HepG2 (cell line): ENCODE measurements at regions not wholly inside any gene's neighbourhood (a gene's known extent, or its start where the extent isn't known, plus 50 kb on each side); places are given as distances from the start of the nearest gene placed in this dataset.
A peak's percentile ranks its signal among the peaks of the same experiment; 100 is the strongest.

Experiments used
- ATAC-seq: fragments of 200-7000 bp; cut with Tn5 transposase; 3 replicates; pipeline ENCODE4 v1.9.1; 2020; ENCODE audit warnings: mild to moderate bottlenecking, moderate library complexity
- BruUV-seq: library from RNA; stranded (reverse); fragments of 400-500 nt; replicated peaks from 2 replicates; lab custom pipeline; 2021; lab: Mats Ljungman, UMichigan
- CTCF ChIA-PET: fragments of 300-600 bp; formaldehyde crosslinking; extraction: SDS; loops from one replicate; lab custom pipeline; 2021; ENCODE audit warnings: low total read pairs, inconsistent platforms, low intra/inter-chr PET ratio; lab: Yijun Ruan, JAX
- POLR2A ChIA-PET: fragments of 350-600 bp; sonication (Branson Sonifier 250); formaldehyde crosslinking; loops from one replicate; lab custom pipeline; 2020; ENCODE audit warnings: antibody characterized with exemption, inconsistent platforms; lab: Yijun Ruan, JAX
- DNase-seq: peaks from one replicate; pipeline ENCODE4 v3.0.0-alpha.2; 2015; ENCODE audit warnings: low spot score
- FAIRE-seq: peaks from 3 replicates; lab custom pipeline; 2011; peaks lifted over from hg19 to GRCh38; lab: Jason Lieb, UNC
- H2AFZ ChIP-seq: one replicate; pipeline ENCODE4 v1.6.1; 2011; ENCODE audit warnings: low read length, inconsistent platforms
- H3K27ac ChIP-seq: fragments of 300-600 bp; 3 replicates; pipeline ENCODE4 v1.8.0; 2011; ENCODE audit warnings: mixed run types, mild to moderate bottlenecking, mixed read lengths, low read length, inconsistent platforms; ENCODE audit not compliant: insufficient read depth; ENCODE audit errors: extremely low read length
- H3K27me3 ChIP-seq, 2 experiments: fragments of 200-600 bp in 1 of 2; 2 replicates in 1 of 2; 3 replicates in 1 of 2; pipeline versions ENCODE4 v1.6.0 to v1.8.0; 2011; ENCODE audit warnings: low read length in 2 of 2, mild to moderate bottlenecking in 2 of 2, moderate library complexity in 2 of 2, inconsistent platforms in 1 of 2; ENCODE audit not compliant: insufficient read depth in 2 of 2, control insufficient read depth in 1 of 2
- H3K36me3 ChIP-seq, 2 experiments: fragments of 200-600 bp in 1 of 2; replicated peaks in 1 of 2; 2 replicates in 1 of 2; 3 replicates in 1 of 2; pipeline versions ENCODE4 v1.5.1 to v1.8.0; 2011; ENCODE audit warnings: low read length in 2 of 2, inconsistent platforms in 1 of 2; ENCODE audit not compliant: insufficient read depth in 2 of 2, control insufficient read depth in 1 of 2
- H3K4me1 ChIP-seq: 2 replicates; pipeline ENCODE4 v1.5.1; 2012; ENCODE audit warnings: low read length, inconsistent platforms; ENCODE audit not compliant: insufficient read depth
- H3K4me2 ChIP-seq: 2 replicates; pipeline ENCODE4 v1.6.0; 2011; ENCODE audit warnings: low read depth, low read length, inconsistent platforms
- H3K4me3 ChIP-seq, 3 experiments: fragments of 200-600 bp in 1 of 3; sonication (generic), shearing (Covaris generic) in 1 of 3; replicated peaks in 1 of 3; 2 replicates each; pipeline ENCODE4 v1.5.1; 2011 to 2016; ENCODE audit warnings: low read length in 3 of 3, inconsistent platforms in 2 of 3, low read depth in 2 of 3, mild to moderate bottlenecking in 2 of 3, control low read depth in 1 of 3, mixed read lengths in 1 of 3; ENCODE audit not compliant: insufficient read depth in 1 of 3
- H3K79me2 ChIP-seq: one replicate; pipeline ENCODE4 v1.6.1; 2011; ENCODE audit warnings: low read length, inconsistent platforms; ENCODE audit not compliant: insufficient read depth
- H3K9ac ChIP-seq: 2 replicates; pipeline ENCODE4 v1.6.0; 2011; ENCODE audit warnings: mild to moderate bottlenecking, low read depth, low read length, inconsistent platforms; ENCODE audit not compliant: insufficient read depth
- H3K9me3 ChIP-seq: 2 replicates; pipeline ENCODE4 v1.5.1; 2012; ENCODE audit warnings: mild to moderate bottlenecking, low read length
- H4K20me1 ChIP-seq: 2 replicates; pipeline ENCODE4 v1.6.0; 2011; ENCODE audit warnings: inconsistent platforms, mild to moderate bottlenecking, low read length, moderate library complexity; ENCODE audit not compliant: insufficient read depth
- AFF4 ChIP-seq: sonication (generic); formaldehyde crosslinking; IDR thresholded peaks from 2 replicates; pipeline ENCODE4 v1.4.0; 2020; ENCODE audit warnings: missing genetic modification reagents
- CSRNP1 ChIP-seq: sonication (generic); formaldehyde crosslinking; IDR thresholded peaks from 2 replicates; pipeline ENCODE4 v1.8.1; 2023; ENCODE audit warnings: mild to moderate bottlenecking, missing genetic modification reagents
- GATAD2A ChIP-seq: IDR thresholded peaks from 2 replicates; pipeline ENCODE4 v1.6.1; 2016
- KLF9 ChIP-seq: IDR thresholded peaks from 2 replicates; pipeline ENCODE4 v1.6.1; 2016; ENCODE audit warnings: low read depth
- MAFK ChIP-seq, 2 experiments: IDR thresholded peaks in 1 of 2; conservative IDR thresholded peaks in 1 of 2; 2 replicates each; pipeline ENCODE4 v1.6.1; 2011; ENCODE audit warnings: improper control_type of control experiment in 2 of 2, low read length in 2 of 2
- MATR3 ChIP-seq: sonication (generic); formaldehyde crosslinking; IDR thresholded peaks from 2 replicates; pipeline ENCODE4 v1.4.0; 2020; ENCODE audit warnings: missing genetic modification reagents
- SKI ChIP-seq: fragments of 450-650 bp; IDR thresholded peaks from one replicate; pipeline ENCODE4 v1.6.1; 2018; ENCODE audit warnings: mild to moderate bottlenecking; ENCODE audit not compliant: partially characterized antibody
- TP53 ChIP-seq: sonication (generic); formaldehyde crosslinking; conservative IDR thresholded peaks from 2 replicates; pipeline ENCODE4 v1.4.0; 2020; ENCODE audit warnings: missing genetic modification reagents
- ZNF138 ChIP-seq: sonication (generic); formaldehyde crosslinking; IDR thresholded peaks from 2 replicates; pipeline ENCODE4 v1.5.0; 2020; ENCODE audit warnings: mild to moderate bottlenecking, low read depth, missing genetic modification reagents
- ZNF441 ChIP-seq: sonication (generic); formaldehyde crosslinking; IDR thresholded peaks from 2 replicates; pipeline ENCODE4 v1.7.0; 2021; ENCODE audit warnings: missing genetic modification reagents, borderline replicate concordance
- WGBS: methylation state at CpG from one replicate; pipeline ENCODE4 v1.1.6; 2017; ENCODE audit warnings: low lambda C conversion rate; 5-methylcytosine and 5-hydroxymethylcytosine counted together
- in situ Hi-C: cut with HindIII; loops from 2 replicates; pipeline ENCODE4 v1.10.0; 2017; ENCODE audit warnings: low pct_unique_long_range_greater_than_20kb; ENCODE audit not compliant: extremely low pct_ligation_motif_present
- intact Hi-C: fragments of 100-400 bp; cut with micrococcal nuclease; formaldehyde crosslinking; loops from one replicate; pipeline ENCODE4 v1.10.0; 2022; ENCODE audit not compliant: unreplicated experiment
- TF ChIP-seq, protein P1 (sequence below), 2 experiments: fragments of 450-650 bp in 1 of 2; sonication (generic) in 1 of 2; formaldehyde crosslinking; IDR thresholded peaks; 2 replicates each; pipeline versions ENCODE4 v1.5.0 to v1.8.0; 2020 to 2022; ENCODE audit warnings: mild to moderate bottlenecking in 1 of 2, missing genetic modification reagents in 1 of 2

- no peak for TF ChIP-seq AFF4 (CRISPR knock-in tag)
- no peak for TF ChIP-seq ZNF441 (CRISPR knock-in tag)
Measured at GRCh38 chr4:81769244-81769643, 297.5 kb upstream of the RASGEF1B start (continued).

DNA sequence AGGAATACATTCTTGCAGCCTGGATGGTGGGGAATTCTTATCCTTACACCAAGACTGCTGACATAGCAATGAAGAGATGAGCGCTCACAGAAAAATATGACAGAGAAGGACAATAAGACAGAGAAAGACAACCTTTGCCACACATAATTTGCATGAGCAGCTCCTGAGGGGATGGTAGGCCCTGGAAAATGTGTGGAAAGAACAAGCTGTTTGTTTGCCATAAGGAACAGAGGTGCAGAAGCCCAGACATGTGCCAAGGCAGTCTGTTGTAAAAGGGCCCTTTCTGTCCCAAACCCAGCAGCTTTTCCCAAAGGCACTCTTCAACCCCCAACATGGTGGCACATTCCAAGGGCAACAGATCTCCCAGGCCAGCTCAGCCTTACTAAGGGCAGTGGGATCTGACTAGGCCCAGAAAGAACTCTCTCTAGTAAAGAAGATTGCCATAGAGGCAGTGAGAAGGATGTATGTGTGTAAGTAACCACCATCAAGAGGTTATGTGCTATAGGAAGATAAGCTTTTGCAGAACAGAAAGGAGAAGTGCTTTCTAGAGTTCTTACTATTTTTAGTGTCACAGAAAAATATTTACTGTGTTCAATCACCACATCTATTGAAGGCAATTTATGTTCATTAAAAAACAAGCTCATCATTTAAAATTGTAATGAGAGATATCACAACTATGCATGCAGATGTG is 287.0 kb upstream of the RASGEF1B start:
- intact Hi-C loops, result no loop called here
- POLR2A ChIA-PET, result no interaction called here
- BruUV-seq, result no TSS peak

More for the DNA sequence above, 287.0 kb upstream of the RASGEF1B start:
- no peak for DNase-seq
- TF ChIP-seq CSRNP1 (CRISPR knock-in tag) (no peak), MAFK (conservative IDR thresholded peaks at IDR 0.05 in 1 of 2, IDR thresholded peaks at IDR 0.05 in 1 of 2; ENCODE audit: low read length in 2 of 2) (0 out of 4 replicates have a peak, but pooled peaks have one; percentile 4 to 13), TP53 (CRISPR knock-in tag) (no peak), KLF9 (CRISPR knock-in tag) (no peak), GATAD2A (no peak), MATR3 (CRISPR knock-in tag) (no peak), SKI (no peak), ZNF138 (CRISPR knock-in tag) (no peak)
- TF ChIP-seq, protein P1, sequence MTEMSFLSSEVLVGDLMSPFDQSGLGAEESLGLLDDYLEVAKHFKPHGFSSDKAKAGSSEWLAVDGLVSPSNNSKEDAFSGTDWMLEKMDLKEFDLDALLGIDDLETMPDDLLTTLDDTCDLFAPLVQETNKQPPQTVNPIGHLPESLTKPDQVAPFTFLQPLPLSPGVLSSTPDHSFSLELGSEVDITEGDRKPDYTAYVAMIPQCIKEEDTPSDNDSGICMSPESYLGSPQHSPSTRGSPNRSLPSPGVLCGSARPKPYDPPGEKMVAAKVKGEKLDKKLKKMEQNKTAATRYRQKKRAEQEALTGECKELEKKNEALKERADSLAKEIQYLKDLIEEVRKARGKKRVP (CRISPR knock-in tag; IDR thresholded peaks at IDR 0.05), result no peak
- TF ChIP-seq, all 625 proteins: peak for 1
- no peak overlapping the region for H2AFZ ChIP-seq
- no peaks in the 10 kb centered on the region for H3K9me3 ChIP-seq
- CTCF ChIA-PET, result no interaction called here
- no peak overlapping the region for H3K9ac ChIP-seq
- ATAC-seq, result no peak
- no peak overlapping the region for H3K4me2 ChIP-seq
- no peaks in the 10 kb centered on the region for H3K4me1 ChIP-seq
- no peak overlapping the region for H3K27ac ChIP-seq
- FAIRE-seq, result no peak
- no peaks in the 10 kb centered on the region for H4K20me1 ChIP-seq
- no peaks in the 10 kb centered on the region for H3K36me3 ChIP-seq
- in situ Hi-C loops, result no loop called here
- no peaks in the 10 kb centered on the region for H3K79me2 ChIP-seq
- no peak overlapping the region for H3K4me3 ChIP-seq
- H3K27me3 ChIP-seq, result no peaks in the 10 kb centered on the region
- WGBS, result 100% methylated on average over 1 of the region's 1 CpG
